SK-N-SH treated with all-trans-retinoic acid at 6 μM for 48 hours (cell line): ENCODE measurements at regions not wholly inside any gene's neighbourhood (a gene's known extent, or its start where the extent isn't known, plus 50 kb on each side); places are given as distances from the start of the nearest gene placed in this dataset.

Experiments used
- ARNTL ChIP-seq: fragments of 450-650 bp; formaldehyde crosslinking; IDR thresholded peaks from 2 replicates; pipeline ENCODE4 v1.5.0; 2020; ENCODE audit warnings: low read depth, mild to moderate bottlenecking, moderate library complexity, borderline replicate concordance
- BACH2 ChIP-seq: fragments of 250-450 bp; sonication (Bioruptor Pico); IDR thresholded peaks from 2 replicates; pipeline ENCODE4 v1.9.0; 2021; ENCODE audit warnings: mild to moderate bottlenecking, borderline replicate concordance
- ESRRG ChIP-seq: fragments of 250-450 bp; sonication (Bioruptor Pico); IDR thresholded peaks from 2 replicates; pipeline ENCODE4 v1.6.1; 2021; ENCODE audit warnings: mild to moderate bottlenecking
- GLIS3 ChIP-seq: fragments of 250-450 bp; sonication (Bioruptor Pico); IDR thresholded peaks from 2 replicates; pipeline ENCODE4 v1.5.0; 2020; ENCODE audit warnings: mild to moderate bottlenecking, moderate library complexity
- POU6F1 ChIP-seq: fragments of 250-450 bp; sonication (Bioruptor Pico); IDR thresholded peaks from 2 replicates; pipeline ENCODE4 v1.8.0; 2021; ENCODE audit warnings: low read depth, mild to moderate bottlenecking, moderate library complexity, borderline replicate concordance
- SNAI2 ChIP-seq: fragments of 250-450 bp; sonication (Bioruptor Pico); IDR thresholded peaks from 2 replicates; pipeline ENCODE4 v1.5.0; 2020; ENCODE audit warnings: mild to moderate bottlenecking, moderate library complexity
- TCF4 ChIP-seq: fragments of 250-450 bp; sonication (Bioruptor Pico); IDR thresholded peaks from 2 replicates; pipeline ENCODE4 v1.8.0; 2021; ENCODE audit warnings: mild to moderate bottlenecking, moderate library complexity, borderline replicate concordance
- ZFP3 ChIP-seq: fragments of 250-450 bp; sonication (Bioruptor Pico); IDR thresholded peaks from 2 replicates; pipeline ENCODE4 v1.5.0; 2020; ENCODE audit warnings: mild to moderate bottlenecking, moderate library complexity
- ZFP30 ChIP-seq: fragments of 450-650 bp; formaldehyde crosslinking; IDR thresholded peaks from 2 replicates; pipeline ENCODE4 v1.5.0; 2022; ENCODE audit warnings: mild to moderate bottlenecking, moderate library complexity
- ZNF565 ChIP-seq: fragments of 450-650 bp; formaldehyde crosslinking; conservative IDR thresholded peaks from 2 replicates; pipeline ENCODE4 v1.5.0; 2020; ENCODE audit warnings: low read depth, mild to moderate bottlenecking, moderate library complexity
- TF ChIP-seq, protein P1 (sequence below): fragments of 250-450 bp; sonication (Bioruptor Pico); IDR thresholded peaks from 2 replicates; pipeline ENCODE4 v1.5.0; 2020; ENCODE audit warnings: mild to moderate bottlenecking, moderate library complexity

DNA sequence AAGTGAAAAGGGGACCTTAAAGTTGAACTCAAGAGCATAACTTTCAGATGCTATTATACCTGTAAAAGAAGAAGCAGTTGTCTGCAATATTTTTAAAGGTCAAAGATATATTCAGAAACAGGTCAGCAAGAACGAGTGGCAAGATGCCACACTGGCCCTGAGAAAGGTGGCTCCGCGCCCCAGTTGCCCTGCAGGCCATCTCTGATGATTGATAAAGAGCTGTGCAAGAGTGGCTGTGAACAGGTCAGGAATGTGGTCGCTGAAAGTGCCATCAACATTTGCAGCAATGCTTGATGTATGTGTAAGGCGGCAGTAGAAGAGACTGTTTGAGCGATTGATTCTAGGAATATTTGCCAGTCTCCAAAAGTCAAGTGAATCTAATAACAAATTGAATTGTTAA lies 664.2 kb upstream of the SLC10A2 start:
- TF ChIP-seq BACH2 (CRISPR knock-in tag) (no peak), ZFP3 (no peak), ZFP30 (CRISPR knock-in tag) (no peak), TCF4 (CRISPR knock-in tag) (no peak), ARNTL (CRISPR knock-in tag) (no peak), SNAI2 (no peak), GLIS3 (CRISPR knock-in tag) (no peak), ESRRG (CRISPR knock-in tag) (no peak), POU6F1 (no peak), ZNF565 (no peak)
- TF ChIP-seq, protein P1, sequence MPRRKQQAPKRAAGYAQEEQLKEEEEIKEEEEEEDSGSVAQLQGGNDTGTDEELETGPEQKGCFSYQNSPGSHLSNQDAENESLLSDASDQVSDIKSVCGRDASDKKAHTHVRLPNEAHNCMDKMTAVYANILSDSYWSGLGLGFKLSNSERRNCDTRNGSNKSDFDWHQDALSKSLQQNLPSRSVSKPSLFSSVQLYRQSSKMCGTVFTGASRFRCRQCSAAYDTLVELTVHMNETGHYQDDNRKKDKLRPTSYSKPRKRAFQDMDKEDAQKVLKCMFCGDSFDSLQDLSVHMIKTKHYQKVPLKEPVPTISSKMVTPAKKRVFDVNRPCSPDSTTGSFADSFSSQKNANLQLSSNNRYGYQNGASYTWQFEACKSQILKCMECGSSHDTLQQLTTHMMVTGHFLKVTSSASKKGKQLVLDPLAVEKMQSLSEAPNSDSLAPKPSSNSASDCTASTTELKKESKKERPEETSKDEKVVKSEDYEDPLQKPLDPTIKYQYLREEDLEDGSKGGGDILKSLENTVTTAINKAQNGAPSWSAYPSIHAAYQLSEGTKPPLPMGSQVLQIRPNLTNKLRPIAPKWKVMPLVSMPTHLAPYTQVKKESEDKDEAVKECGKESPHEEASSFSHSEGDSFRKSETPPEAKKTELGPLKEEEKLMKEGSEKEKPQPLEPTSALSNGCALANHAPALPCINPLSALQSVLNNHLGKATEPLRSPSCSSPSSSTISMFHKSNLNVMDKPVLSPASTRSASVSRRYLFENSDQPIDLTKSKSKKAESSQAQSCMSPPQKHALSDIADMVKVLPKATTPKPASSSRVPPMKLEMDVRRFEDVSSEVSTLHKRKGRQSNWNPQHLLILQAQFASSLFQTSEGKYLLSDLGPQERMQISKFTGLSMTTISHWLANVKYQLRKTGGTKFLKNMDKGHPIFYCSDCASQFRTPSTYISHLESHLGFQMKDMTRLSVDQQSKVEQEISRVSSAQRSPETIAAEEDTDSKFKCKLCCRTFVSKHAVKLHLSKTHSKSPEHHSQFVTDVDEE (CRISPR knock-in tag): no peak
